ENCODE measurements at regions not wholly inside any gene's neighbourhood (a gene's known extent, or its start where the extent isn't known, plus 50 kb on each side); places are given as distances from the start of the nearest gene placed in this dataset.
"Not testable (repeated sequence)": the region's sequence is repeated elsewhere in the genome, so short reads cannot be mapped to it uniquely, and the experiment has no call there.

DNA sequence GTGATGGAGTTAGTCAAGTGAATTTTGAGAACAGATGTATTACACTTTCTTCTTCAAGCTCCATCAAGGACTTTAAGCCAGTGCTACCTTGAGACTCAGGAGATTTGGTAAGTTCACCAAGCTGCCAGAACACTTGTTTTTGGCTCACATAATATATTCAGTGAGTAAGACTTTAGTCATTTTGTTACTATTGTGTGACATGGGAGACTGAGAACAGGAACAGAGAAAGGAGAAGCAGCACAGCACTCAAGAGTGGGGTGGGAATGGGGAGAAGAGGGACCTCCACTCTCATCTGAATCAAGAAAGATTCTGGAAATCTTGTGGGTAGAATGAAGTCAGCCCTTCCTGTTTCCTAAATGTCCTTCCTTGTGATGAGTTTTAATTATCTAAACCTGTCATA is 87.3 kb upstream of the TET2 start:
- DNase-seq = peak; percentile 8 to 38

DNA sequence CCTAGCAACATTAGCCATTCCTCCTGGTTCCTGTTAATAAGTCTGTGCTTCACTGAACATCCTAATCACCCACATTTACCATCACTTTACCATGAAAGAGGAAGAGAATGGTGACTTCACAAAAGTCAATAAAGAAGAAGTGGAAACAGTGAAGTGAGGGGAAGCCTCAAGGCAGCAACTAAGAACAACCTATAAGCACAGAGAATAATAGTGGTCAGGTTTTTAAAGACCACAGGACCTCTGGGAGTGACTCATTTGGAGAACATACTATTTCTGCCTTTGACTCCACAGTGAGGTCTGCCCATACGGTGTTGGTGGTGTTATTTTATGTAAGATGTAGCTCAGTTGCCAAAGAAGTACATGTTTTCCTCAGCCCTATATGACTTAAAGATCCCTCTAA is 86.0 kb upstream of the TET2 start:
- DNase-seq = peak; percentile 24 to 30

DNA sequence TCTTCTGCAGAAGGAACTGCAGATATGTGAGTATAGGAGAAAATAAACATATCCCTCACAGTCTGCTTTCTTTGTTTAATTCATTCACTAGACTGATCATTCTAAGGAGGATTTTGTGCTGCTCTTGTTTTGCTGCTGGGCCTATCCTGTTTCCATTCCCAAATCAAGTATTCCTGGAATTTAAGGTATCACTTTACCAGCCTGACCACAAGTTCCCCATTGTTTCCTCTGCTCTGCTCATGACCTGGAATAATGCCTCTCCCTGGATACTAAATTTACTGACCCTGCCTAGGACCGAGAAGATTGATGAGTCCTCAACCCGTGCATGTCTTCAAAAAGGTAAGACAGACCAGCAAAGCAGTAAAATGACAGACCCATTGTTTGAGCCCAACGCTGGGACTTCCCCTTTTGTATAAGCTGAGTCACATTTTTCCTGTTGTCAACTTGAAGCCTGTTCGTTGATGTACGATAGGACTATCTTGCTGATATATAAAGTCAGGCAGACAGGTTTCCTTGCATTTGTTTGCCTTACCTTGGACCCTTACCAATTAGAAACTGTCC is 85.5 kb upstream of the TET2 start:
- peak; percentile 38 to 45 for DNase-seq

DNA sequence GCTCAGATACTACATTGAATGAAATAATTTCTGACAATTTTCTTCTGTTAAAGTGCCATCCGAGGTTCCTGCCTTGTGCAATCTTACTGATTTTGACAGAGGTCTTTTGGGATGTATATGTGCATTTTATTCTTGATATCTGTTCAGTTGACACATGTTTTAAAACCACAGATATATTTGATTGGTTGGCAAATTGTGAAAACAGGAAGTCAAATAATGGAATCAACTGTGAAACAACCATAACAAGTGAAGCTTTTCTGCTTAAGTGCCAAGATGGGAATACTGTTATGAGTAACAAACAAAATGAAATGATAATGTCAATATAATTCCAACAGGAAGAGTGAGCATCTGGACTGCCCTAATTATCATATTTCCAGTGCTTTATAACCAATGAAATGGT is 84.9 kb upstream of the TET2 start:
- no peak for DNase-seq

DNA sequence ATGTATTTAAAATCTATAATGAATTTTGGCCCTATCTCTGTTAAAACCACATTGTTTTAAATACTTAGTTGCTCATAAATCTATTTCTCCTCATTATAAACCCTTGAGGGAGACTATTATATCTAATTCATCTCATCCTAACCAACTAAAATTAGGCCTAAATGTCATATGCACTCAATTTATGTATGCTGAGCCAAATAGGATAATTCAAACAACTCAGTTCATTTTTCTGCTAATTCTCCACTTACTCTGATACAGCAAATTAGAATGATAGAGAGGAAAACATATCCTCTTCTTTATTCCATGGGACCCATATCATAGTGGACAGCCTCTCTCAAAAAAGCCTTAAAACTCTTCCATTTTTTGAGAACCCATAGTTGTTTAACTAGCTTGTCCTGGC is 80.3 kb upstream of the TET2 start:
- DNase-seq = no peak

DNA sequence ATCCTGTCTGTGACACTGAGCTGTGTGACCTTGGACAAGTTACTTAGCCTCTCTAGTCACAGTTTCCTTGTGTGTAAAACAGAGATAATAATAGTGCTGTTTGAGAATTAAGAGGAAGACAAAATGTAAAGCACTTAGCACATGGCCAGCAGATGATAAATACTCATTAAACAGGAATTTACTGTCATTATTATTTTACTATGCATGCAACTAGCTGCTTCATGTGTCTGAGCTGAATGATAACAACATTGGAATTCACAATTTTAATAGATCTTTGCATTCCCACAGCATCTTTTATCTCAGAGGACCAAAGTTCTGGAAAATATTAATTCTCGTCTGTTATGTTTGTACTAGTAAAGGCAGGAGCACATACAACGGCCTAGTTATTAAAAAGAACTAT is 79.2 kb upstream of the TET2 start:
- DNase-seq = no peak

DNA sequence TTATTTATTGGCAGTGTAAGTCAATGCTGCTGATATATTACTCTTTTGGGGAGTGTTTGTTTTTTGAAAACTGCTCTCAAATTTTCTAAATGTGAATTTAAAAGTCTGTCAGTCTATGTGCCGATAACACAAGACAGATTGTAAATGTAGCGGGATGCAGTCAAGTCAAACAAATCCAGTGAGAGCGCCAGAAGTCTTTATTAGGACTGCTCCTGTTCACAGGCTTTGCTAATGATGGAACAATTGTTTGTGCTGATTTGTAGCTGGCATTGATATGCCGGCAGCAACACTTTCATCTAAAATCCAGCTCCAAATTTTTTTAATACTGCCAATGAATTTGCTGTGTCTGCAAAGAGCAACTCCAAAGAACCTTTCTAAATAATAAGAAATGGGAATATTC is 78.7 kb upstream of the TET2 start:
- DNase-seq = no peak

DNA sequence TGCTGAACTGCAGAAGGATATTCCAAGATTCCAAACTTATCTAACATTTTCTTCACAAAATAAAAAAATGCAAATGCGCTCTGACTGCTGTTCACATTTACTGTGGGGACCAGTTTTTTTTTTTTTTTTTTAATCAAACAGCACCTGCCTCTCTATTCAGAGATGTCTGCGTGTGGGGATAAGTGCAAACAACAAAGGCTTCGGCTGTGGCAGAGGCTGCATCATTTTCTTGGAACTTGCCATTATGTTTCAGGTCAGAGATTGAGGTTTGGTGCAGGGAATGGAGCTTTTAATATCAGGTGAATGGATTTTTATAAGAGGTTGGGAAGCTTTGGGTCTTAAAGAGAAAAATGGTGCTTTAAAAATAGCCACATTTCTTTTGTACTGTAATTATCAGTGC is 78.2 kb upstream of the TET2 start:
- no peak for DNase-seq

DNA sequence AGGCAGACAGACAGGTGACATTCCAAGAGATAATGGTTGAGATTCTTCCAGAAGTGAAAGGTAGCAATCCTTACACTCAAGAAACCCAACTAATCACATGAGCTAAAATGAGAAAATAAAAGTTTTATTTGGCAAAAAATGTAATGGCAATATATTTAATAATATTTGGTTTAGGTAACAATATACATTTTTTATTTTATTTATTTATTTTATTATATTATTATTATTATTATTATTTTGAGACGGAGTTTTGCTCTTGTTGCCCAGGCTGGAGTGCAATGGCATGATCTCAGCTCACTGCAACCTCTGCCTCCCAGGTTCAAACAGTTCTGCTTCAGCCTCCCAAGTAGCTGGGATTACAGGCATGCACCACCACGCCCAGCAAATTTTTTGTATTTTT is 74.6 kb upstream of the TET2 start:
- not testable (repeated sequence) for DNase-seq

DNA sequence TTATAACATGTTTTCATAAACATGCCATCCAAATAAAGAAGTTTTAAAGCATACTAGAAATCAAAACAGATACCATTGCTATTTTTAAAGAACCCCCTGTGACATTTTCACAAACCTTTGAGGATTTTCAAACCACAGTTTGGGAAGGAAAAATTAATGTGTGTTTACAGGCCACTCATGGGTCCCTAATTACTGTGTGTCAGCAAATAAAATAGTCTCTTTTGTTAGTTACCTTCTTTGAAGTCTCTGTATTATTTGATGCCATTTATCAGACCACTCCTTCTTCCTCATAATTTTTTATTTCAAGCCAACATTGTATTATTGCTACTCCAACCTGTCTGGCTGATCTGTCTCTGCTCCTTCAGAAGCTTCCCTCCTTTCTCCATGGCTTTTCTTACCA is 72.6 kb upstream of the TET2 start:
- DNase-seq = no peak

DNA sequence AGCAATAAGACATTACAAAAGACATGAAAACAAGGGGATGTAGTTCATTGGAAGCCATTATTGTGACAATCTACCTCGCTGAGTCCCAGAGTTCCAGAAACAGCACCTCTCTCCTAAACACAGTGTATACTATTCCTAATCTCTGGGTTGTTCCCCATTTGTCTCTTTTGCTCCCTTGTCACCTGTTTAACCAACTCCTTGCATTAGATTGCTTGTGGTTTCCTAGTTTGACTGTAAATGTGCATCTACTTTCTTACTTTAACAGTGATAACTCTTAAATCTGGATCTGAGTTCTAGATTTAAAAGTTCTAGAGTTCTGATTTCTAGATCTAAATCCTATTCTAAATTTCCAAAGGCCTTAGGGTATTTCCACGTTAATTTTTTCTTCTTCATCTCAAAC is 71.6 kb upstream of the TET2 start:
- DNase-seq = no peak

DNA sequence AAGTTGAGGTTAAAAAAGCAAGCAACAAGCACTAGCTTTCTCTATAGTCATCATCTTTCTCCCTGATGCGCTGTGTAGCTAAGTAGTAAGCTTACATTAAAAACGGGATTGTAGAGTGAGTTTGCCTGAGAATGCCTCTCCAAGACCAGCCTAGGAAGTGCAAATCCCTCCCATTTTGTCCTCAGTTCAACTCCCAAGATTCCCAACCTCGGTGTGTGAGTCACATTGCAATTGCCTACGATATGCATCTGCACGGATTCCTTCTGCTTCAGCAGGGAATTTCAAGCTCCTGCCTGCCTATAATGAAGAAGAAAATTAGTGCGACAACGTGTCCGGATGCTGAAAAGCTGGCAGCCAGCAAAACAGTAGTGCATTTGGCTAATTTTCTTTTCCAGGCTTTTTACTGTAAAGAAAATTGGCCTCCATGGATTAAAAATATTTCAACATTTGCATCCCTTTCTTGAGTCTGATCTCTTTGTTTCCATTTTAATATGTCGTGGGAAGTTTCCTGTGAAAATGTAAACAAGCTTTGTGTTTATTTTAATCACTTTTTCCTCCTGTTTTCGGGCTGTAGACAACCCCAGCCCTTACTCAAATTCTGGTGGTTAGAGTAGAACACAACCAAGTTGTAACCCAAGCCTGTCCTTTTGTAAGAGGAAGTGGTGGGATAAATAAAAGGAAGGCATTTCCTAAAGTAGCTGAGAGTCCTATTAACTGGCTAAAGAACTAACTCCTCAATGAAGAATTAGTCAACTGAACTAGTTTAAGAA is 58.4 kb upstream of the TET2 start:
- DNase-seq = no peak

DNA sequence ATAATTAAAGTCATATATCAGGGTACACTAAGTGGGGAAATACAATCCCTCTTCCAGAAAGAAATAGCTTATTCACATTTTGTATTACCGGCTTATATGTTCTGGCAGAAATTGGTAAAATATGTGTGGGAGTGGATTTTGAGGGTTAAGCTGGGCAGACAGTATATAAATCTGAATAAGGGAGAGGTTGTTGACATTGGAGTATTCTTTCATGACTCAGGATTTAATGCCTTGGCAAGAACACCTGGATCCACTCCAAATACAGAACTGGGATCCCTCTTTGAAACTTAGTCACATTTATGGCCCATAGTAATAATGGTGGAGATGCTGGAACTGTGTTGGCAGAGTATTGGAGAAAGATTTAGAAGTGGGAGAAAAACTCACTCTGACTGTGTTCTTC is 54.3 kb upstream of the TET2 start:
- no peak for DNase-seq

DNA sequence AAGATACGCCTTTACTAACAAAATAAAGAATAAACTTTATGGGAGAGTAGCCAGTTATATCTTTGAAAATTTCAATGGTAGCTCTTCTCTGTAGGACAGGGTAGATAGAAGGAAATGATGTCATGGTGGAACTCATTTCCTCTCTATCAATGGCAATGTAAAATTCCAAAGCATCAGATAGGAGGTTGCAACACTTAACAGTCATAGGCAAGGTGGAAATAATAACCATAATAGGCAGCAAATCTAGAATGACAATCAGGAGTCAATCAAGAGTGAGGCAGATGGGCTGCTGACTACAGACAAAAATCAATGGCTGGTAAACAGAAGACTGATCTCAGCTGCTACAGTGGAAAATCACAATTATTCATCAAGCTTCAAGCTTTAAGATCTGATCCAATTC is 53.9 kb upstream of the TET2 start:
- no peak for DNase-seq

DNA sequence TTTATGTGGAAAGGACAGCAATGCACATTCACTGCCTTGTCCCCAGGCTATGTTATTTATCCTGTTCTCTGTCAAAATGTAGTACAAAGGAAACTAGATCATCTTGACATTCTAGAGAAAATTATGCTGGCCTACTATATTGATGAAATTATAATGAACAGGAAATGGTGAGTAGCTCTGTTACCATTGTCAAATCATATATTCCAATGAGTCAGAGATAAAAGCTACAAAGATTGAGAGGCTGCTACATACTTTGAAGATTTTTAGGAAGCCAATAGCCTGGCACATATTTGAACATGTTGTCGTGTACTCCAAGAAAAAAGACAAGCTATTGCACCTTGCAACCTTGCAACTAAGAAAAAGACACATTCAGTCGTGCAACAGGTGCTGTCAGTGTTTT is 52.7 kb upstream of the TET2 start:
- no peak for DNase-seq

Data from CD4-positive, alpha-beta T cell treated with Interferon alpha-2 for 1 hour (primary cell).